SK-N-SH treated with all-trans-retinoic acid at 6 μM for 48 hours (cell line): ENCODE measurements at regions not wholly inside any gene's neighbourhood (a gene's known extent, or its start where the extent isn't known, plus 50 kb on each side); places are given as distances from the start of the nearest gene placed in this dataset.

Source experiments
- ATAC-seq: fragments of 200-7000 bp; cut with Tn5 transposase; 3 replicates; pipeline ENCODE4 v1.9.1; 2020; ENCODE audit warnings: mild to moderate bottlenecking, moderate library complexity
- ARNTL ChIP-seq: fragments of 450-650 bp; formaldehyde crosslinking; IDR thresholded peaks from 2 replicates; pipeline ENCODE4 v1.5.0; 2020; ENCODE audit warnings: low read depth, mild to moderate bottlenecking, moderate library complexity, borderline replicate concordance
- BACH2 ChIP-seq: fragments of 250-450 bp; sonication (Bioruptor Pico); IDR thresholded peaks from 2 replicates; pipeline ENCODE4 v1.9.0; 2021; ENCODE audit warnings: mild to moderate bottlenecking, borderline replicate concordance
- CSDC2 ChIP-seq: fragments of 250-450 bp; sonication (Bioruptor Pico); IDR thresholded peaks from 2 replicates; pipeline ENCODE4 v1.5.0; 2020; ENCODE audit warnings: mild to moderate bottlenecking, moderate library complexity
- ESRRG ChIP-seq: fragments of 250-450 bp; sonication (Bioruptor Pico); IDR thresholded peaks from 2 replicates; pipeline ENCODE4 v1.6.1; 2021; ENCODE audit warnings: mild to moderate bottlenecking
- ISL1 ChIP-seq: fragments of 250-450 bp; sonication (Bioruptor Pico); IDR thresholded peaks from 2 replicates; pipeline ENCODE4 v2.1.2; 2022; ENCODE audit warnings: mild to moderate bottlenecking, moderate library complexity
- OSR1 ChIP-seq: fragments of 250-450 bp; sonication (Bioruptor Pico); IDR thresholded peaks from 2 replicates; pipeline ENCODE4 v1.8.0; 2022; ENCODE audit warnings: moderate library complexity, mild to moderate bottlenecking, inconsistent platforms
- PATZ1 ChIP-seq: fragments of 250-450 bp; sonication (Bioruptor Pico); IDR thresholded peaks from 2 replicates; pipeline ENCODE4 v1.8.0; 2020; ENCODE audit warnings: mild to moderate bottlenecking, moderate library complexity, borderline replicate concordance
- PPARA ChIP-seq: fragments of 250-450 bp; sonication (Bioruptor Pico); IDR thresholded peaks from 2 replicates; pipeline ENCODE4 v1.5.0; 2020; ENCODE audit warnings: mild to moderate bottlenecking, borderline replicate concordance
- RARB ChIP-seq: fragments of 250-450 bp; sonication (Bioruptor Pico); IDR thresholded peaks from 2 replicates; pipeline ENCODE4 v1.8.0; 2021; ENCODE audit warnings: mild to moderate bottlenecking, moderate library complexity
- SNAI2 ChIP-seq: fragments of 250-450 bp; sonication (Bioruptor Pico); IDR thresholded peaks from 2 replicates; pipeline ENCODE4 v1.5.0; 2020; ENCODE audit warnings: mild to moderate bottlenecking, moderate library complexity
- TCF4 ChIP-seq: fragments of 250-450 bp; sonication (Bioruptor Pico); IDR thresholded peaks from 2 replicates; pipeline ENCODE4 v1.8.0; 2021; ENCODE audit warnings: mild to moderate bottlenecking, moderate library complexity, borderline replicate concordance
- TOX ChIP-seq: fragments of 250-450 bp; sonication (Bioruptor Pico); IDR thresholded peaks from 2 replicates; pipeline ENCODE4 v1.8.0; 2021; ENCODE audit warnings: mild to moderate bottlenecking, moderate library complexity, borderline replicate concordance
- ZC3H10 ChIP-seq: fragments of 250-450 bp; sonication (Bioruptor Pico); IDR thresholded peaks from 2 replicates; pipeline ENCODE4 v1.5.1; 2021; ENCODE audit warnings: mild to moderate bottlenecking, moderate library complexity
- ZFP3 ChIP-seq: fragments of 250-450 bp; sonication (Bioruptor Pico); IDR thresholded peaks from 2 replicates; pipeline ENCODE4 v1.5.0; 2020; ENCODE audit warnings: mild to moderate bottlenecking, moderate library complexity
- ZNF565 ChIP-seq: fragments of 450-650 bp; formaldehyde crosslinking; conservative IDR thresholded peaks from 2 replicates; pipeline ENCODE4 v1.5.0; 2020; ENCODE audit warnings: low read depth, mild to moderate bottlenecking, moderate library complexity
- ZNF70 ChIP-seq: fragments of 450-650 bp; formaldehyde crosslinking; IDR thresholded peaks from 2 replicates; pipeline ENCODE4 v1.5.0; 2020; ENCODE audit warnings: mild to moderate bottlenecking, moderate library complexity
- TF ChIP-seq, protein P1 (sequence below): fragments of 250-450 bp; sonication (Bioruptor Pico); IDR thresholded peaks from 2 replicates; pipeline ENCODE4 v1.5.0; 2020; ENCODE audit warnings: mild to moderate bottlenecking, moderate library complexity
- TF ChIP-seq, protein P2 (sequence below): fragments of 250-450 bp; sonication (Bioruptor Pico); IDR thresholded peaks from 2 replicates; pipeline ENCODE4 v1.5.1; 2021; ENCODE audit warnings: mild to moderate bottlenecking, moderate library complexity
- TF ChIP-seq, protein P3 (sequence below): fragments of 250-450 bp; sonication (Bioruptor Pico); IDR thresholded peaks from 2 replicates; pipeline ENCODE4 v1.5.1; 2020; ENCODE audit warnings: low read depth, mild to moderate bottlenecking, moderate library complexity
- TF ChIP-seq, protein P4 (sequence below): fragments of 250-450 bp; sonication (Bioruptor Pico); IDR thresholded peaks from 2 replicates; pipeline ENCODE4 v1.8.0; 2021; ENCODE audit warnings: low read depth, mild to moderate bottlenecking, moderate library complexity, borderline replicate concordance

- no peak for TF ChIP-seq SNAI2 (CRISPR knock-in tag)
- TF ChIP-seq TOX (CRISPR knock-in tag): no peak
- TF ChIP-seq ZFP3 (CRISPR knock-in tag): no peak
- no peak for TF ChIP-seq RARB (CRISPR knock-in tag)
- TF ChIP-seq ISL1: no peak
- TF ChIP-seq, protein P1, sequence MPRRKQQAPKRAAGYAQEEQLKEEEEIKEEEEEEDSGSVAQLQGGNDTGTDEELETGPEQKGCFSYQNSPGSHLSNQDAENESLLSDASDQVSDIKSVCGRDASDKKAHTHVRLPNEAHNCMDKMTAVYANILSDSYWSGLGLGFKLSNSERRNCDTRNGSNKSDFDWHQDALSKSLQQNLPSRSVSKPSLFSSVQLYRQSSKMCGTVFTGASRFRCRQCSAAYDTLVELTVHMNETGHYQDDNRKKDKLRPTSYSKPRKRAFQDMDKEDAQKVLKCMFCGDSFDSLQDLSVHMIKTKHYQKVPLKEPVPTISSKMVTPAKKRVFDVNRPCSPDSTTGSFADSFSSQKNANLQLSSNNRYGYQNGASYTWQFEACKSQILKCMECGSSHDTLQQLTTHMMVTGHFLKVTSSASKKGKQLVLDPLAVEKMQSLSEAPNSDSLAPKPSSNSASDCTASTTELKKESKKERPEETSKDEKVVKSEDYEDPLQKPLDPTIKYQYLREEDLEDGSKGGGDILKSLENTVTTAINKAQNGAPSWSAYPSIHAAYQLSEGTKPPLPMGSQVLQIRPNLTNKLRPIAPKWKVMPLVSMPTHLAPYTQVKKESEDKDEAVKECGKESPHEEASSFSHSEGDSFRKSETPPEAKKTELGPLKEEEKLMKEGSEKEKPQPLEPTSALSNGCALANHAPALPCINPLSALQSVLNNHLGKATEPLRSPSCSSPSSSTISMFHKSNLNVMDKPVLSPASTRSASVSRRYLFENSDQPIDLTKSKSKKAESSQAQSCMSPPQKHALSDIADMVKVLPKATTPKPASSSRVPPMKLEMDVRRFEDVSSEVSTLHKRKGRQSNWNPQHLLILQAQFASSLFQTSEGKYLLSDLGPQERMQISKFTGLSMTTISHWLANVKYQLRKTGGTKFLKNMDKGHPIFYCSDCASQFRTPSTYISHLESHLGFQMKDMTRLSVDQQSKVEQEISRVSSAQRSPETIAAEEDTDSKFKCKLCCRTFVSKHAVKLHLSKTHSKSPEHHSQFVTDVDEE (CRISPR knock-in tag): no peak
- TF ChIP-seq TCF4 (CRISPR knock-in tag): no peak
- no peak for TF ChIP-seq CSDC2 (CRISPR knock-in tag)
- ATAC-seq: no peak
Measured at GRCh38 chr16:58923094-58923493, 189.0 kb upstream of the GOT2 start.

DNA sequence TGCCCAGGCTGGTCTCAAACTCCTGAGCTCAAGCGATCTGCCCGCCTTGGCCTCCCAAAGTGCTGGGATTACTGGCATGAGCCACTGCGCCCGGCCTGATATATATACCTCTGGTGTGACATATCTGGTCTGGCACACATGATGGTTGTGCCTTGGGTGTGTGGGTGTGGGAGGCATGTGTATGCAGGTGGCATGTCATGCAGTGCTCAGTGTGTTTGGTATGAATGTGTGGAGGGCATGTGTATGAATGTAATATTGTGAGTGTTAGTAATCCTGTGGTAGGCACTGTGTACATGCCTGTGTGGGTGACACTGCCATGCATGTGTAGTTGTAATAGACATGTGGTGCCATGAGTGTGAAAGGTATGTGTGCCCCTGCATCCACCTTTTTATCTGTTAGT is 179.3 kb upstream of the GOT2 start:
- ATAC-seq: no peak
- TF ChIP-seq CSDC2 (CRISPR knock-in tag): no peak
- TF ChIP-seq, protein P1 (CRISPR knock-in tag): no peak
- TF ChIP-seq PPARA (CRISPR knock-in tag): no peak
- no peak for TF ChIP-seq BACH2 (CRISPR knock-in tag)
- TF ChIP-seq, protein P2, sequence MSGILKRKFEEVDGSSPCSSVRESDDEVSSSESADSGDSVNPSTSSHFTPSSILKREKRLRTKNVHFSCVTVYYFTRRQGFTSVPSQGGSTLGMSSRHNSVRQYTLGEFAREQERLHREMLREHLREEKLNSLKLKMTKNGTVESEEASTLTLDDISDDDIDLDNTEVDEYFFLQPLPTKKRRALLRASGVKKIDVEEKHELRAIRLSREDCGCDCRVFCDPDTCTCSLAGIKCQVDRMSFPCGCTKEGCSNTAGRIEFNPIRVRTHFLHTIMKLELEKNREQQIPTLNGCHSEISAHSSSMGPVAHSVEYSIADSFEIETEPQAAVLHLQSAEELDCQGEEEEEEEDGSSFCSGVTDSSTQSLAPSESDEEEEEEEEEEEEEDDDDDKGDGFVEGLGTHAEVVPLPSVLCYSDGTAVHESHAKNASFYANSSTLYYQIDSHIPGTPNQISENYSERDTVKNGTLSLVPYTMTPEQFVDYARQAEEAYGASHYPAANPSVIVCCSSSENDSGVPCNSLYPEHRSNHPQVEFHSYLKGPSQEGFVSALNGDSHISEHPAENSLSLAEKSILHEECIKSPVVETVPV (CRISPR knock-in tag): no peak
- TF ChIP-seq RARB (CRISPR knock-in tag): no peak
- TF ChIP-seq OSR1: no peak
- TF ChIP-seq, protein P3, sequence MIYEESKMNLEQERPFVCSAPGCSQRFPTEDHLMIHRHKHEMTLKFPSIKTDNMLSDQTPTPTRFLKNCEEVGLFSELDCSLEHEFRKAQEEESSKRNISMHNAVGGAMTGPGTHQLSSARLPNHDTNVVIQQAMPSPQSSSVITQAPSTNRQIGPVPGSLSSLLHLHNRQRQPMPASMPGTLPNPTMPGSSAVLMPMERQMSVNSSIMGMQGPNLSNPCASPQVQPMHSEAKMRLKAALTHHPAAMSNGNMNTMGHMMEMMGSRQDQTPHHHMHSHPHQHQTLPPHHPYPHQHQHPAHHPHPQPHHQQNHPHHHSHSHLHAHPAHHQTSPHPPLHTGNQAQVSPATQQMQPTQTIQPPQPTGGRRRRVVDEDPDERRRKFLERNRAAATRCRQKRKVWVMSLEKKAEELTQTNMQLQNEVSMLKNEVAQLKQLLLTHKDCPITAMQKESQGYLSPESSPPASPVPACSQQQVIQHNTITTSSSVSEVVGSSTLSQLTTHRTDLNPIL (CRISPR knock-in tag): no peak
- no peak for TF ChIP-seq TCF4 (CRISPR knock-in tag)
- TF ChIP-seq ZNF70: no peak
- no peak for TF ChIP-seq ZNF565
- TF ChIP-seq PATZ1 (CRISPR knock-in tag): no peak
- TF ChIP-seq ISL1: no peak
- TF ChIP-seq ESRRG (CRISPR knock-in tag): no peak
- no peak for TF ChIP-seq ZC3H10 (CRISPR knock-in tag)
- TF ChIP-seq, protein P4, sequence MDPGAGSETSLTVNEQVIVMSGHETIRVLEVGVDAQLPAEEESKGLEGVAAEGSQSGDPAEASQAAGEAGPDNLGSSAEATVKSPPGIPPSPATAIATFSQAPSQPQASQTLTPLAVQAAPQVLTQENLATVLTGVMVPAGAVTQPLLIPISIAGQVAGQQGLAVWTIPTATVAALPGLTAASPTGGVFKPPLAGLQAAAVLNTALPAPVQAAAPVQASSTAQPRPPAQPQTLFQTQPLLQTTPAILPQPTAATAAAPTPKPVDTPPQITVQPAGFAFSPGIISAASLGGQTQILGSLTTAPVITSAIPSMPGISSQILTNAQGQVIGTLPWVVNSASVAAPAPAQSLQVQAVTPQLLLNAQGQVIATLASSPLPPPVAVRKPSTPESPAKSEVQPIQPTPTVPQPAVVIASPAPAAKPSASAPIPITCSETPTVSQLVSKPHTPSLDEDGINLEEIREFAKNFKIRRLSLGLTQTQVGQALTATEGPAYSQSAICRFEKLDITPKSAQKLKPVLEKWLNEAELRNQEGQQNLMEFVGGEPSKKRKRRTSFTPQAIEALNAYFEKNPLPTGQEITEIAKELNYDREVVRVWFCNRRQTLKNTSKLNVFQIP: no peak
- TF ChIP-seq ZFP3 (CRISPR knock-in tag): no peak
- no peak for TF ChIP-seq ARNTL (CRISPR knock-in tag)
- TF ChIP-seq, all 23 proteins: peak for 0
